ENCODE measurements at regions not wholly inside any gene's neighbourhood (a gene's known extent, or its start where the extent isn't known, plus 50 kb on each side); places are given as distances from the start of the nearest gene placed in this dataset.
"Not testable (repeated sequence)": the region's sequence is repeated elsewhere in the genome, so short reads cannot be mapped to it uniquely, and the experiment has no call there.

DNA sequence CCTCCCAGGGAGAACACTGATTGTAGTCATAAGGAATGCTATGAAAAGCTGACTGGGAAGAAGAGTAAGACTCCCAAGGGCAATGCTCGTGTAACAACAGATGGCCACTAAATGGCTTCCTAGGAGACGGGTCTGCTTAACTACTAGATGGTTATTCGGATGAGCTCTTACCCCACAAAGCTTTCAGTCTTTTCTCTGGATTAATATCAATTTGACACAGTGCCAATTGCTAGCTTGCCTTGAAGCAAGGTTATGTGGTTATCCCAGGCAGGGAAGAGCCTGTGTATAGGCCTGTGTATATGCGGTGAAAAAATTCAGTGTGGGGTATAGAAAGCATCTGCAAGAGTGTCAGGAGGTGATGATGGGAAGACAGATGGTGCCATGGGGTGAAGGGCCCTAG lies 86.4 kb upstream of the NOX3 start:
- 90 to 92% (median 91%) methylated on average over 4 of the region's 4 CpGs for WGBS, 3 donors
- Histone ChIP-seq H3K27ac (no peak overlapping the region), H3K27me3 (no peaks in the 10 kb centered on the region), H3K9me3 (no peaks in the 10 kb centered on the region), H3K4me3 (no peak overlapping the region), H3K4me1 (ENCODE audit: insufficient read depth) (no peaks in the 10 kb centered on the region), H3K36me3 (no peaks in the 10 kb centered on the region)
- TF ChIP-seq, protein P1, sequence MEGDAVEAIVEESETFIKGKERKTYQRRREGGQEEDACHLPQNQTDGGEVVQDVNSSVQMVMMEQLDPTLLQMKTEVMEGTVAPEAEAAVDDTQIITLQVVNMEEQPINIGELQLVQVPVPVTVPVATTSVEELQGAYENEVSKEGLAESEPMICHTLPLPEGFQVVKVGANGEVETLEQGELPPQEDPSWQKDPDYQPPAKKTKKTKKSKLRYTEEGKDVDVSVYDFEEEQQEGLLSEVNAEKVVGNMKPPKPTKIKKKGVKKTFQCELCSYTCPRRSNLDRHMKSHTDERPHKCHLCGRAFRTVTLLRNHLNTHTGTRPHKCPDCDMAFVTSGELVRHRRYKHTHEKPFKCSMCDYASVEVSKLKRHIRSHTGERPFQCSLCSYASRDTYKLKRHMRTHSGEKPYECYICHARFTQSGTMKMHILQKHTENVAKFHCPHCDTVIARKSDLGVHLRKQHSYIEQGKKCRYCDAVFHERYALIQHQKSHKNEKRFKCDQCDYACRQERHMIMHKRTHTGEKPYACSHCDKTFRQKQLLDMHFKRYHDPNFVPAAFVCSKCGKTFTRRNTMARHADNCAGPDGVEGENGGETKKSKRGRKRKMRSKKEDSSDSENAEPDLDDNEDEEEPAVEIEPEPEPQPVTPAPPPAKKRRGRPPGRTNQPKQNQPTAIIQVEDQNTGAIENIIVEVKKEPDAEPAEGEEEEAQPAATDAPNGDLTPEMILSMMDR (IDR thresholded peaks at IDR 0.05) = no peak
- TF ChIP-seq POLR2A (IDR thresholded peaks at IDR 0.05) (no peak), EP300 (IDR thresholded peaks at IDR 0.05) (no peak)
- intact Hi-C loops (cut with DNase I) = no loop called here
- no peak for DNase-seq

DNA sequence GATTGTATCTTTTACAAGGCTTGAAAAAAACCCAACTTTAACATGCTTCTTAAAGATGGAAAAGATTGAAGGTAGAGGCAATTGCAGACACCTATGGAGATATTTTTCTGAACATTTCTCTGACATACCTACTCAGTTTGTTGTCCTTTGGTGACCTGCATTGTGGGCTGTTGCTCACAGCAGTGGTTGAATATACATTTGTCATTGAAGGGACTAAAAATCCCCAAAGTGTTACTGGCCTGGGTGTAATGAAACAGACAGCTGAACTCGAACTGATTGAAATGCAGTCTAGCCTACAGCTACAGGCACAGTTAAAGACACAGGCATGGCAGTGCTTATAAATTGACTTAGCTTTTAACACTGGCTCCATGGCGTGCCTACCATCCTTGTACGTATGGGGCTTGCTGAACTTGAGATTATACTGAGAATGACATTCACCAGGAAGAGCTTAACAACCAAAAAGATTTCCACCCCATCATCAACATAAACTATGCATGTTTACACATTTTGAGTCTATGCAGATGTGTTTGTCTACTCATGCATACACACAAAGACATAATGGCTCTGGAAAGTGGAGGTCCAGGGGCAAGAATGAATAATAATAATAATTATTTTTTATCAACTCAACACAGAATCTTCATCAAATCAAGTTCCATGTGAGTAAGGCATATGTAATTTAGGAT lies 83.2 kb upstream of the NOX3 start:
- Histone ChIP-seq H3K9me3 (no peaks in the 10 kb centered on the region), H3K27ac (no peak overlapping the region), H3K27me3 (no peaks in the 10 kb centered on the region), H3K36me3 (no peaks in the 10 kb centered on the region), H3K4me3 (no peak overlapping the region), H3K4me1 (ENCODE audit: insufficient read depth) (no peaks in the 10 kb centered on the region)
- intact Hi-C loops (cut with DNase I) = loop anchor here in 1 of 4 donors (10.0 kb wide), 1 partner anchor 214 kb away; no protein-coding TSS in a partner anchor
- WGBS, 3 donors = 80 to 88% (median 85%) methylated on average over 3 of the region's 3 CpGs
- DNase-seq = no peak
- TF ChIP-seq EP300 (IDR thresholded peaks at IDR 0.05) = no peak
- TF ChIP-seq, protein P1 (IDR thresholded peaks at IDR 0.05) = no peak
- TF ChIP-seq POLR2A (IDR thresholded peaks at IDR 0.05) = no peak

DNA sequence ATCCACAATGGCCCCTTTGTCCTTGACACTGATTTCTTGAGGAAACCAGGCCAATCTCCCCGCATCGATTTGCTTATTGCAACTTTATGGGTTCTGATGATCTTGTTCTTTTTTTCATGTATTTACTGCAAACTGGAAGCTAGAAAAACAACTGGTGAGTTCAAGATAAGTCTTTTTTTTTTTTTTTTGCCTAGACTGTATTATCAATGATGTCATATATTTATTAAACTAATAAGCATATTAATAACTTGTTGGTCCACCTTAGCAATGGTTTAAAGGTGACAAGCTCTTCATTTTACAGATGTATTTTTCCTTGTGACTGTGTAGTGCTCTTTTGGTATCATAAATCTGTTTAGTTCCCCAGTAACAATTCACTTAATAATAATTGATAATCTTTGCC lies 79.0 kb upstream of the NOX3 start:
- H3K36me3 ChIP-seq = no peaks in the 10 kb centered on the region
- no peaks in the 10 kb centered on the region for H3K9me3 ChIP-seq
- no peaks in the 10 kb centered on the region for H3K27me3 ChIP-seq
- no peak for TF ChIP-seq POLR2A (IDR thresholded peaks at IDR 0.05)
- TF ChIP-seq, protein P1 (IDR thresholded peaks at IDR 0.05) = no peak
- TF ChIP-seq EP300 (IDR thresholded peaks at IDR 0.05) = no peak
- H3K4me1 ChIP-seq (ENCODE audit: insufficient read depth) = no peaks in the 10 kb centered on the region
- no peak overlapping the region for H3K27ac ChIP-seq
- no peak for DNase-seq
- 87 to 97% (median 97%) methylated on average over 2 of the region's 2 CpGs for WGBS, 3 donors
- intact Hi-C loops (cut with DNase I) = loop anchor here in 1 of 4 donors (10.0 kb wide), 1 partner anchor 210 kb away; no protein-coding TSS in a partner anchor
- no peak overlapping the region for H3K4me3 ChIP-seq

DNA sequence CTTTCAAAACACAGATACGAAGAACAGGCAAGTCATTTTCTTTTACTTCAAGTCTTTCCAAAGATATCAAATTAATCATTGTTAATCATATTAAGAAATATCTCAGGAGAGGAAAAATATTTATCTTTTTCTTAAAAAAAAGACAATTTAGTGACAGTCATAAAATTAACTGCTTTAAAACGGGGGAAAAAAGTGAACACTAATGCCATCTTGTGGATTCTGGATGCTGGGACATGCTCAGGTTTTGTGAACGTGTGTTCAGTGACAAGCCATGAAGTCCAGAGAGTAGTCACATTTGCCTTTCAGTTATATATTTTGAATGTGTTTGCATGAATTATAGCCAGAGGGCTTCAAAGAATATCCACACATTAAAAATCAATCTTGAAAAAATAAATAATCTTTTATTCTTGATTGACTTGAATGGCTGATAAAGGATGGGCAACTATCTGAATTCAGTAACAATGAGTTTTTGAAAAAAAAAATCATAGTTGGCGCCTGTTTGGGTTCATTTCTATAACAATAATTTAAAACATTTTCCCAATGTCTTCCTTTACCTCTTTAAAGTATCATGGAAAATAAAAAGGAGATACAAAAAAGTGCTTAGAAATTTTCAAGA lies 74.7 kb upstream of the NOX3 start:
- H3K4me1 ChIP-seq (ENCODE audit: insufficient read depth) = no peaks in the 10 kb centered on the region
- no peak overlapping the region for H3K27ac ChIP-seq
- intact Hi-C loops (cut with DNase I) = loop anchor here in 1 of 4 donors (10.0 kb wide), 1 partner anchor 206 kb away; no protein-coding TSS in a partner anchor
- no peak overlapping the region for H3K4me3 ChIP-seq
- no peaks in the 10 kb centered on the region for H3K9me3 ChIP-seq
- WGBS, 3 donors = 42 to 47% (median 43%) methylated on average over 4 of the region's 4 CpGs
- DNase-seq = no peak
- no peak for TF ChIP-seq EP300 (IDR thresholded peaks at IDR 0.05)
- TF ChIP-seq, protein P1 (IDR thresholded peaks at IDR 0.05) = peak in 2 of 3 donors; percentile 35 to 45
- no peaks in the 10 kb centered on the region for H3K27me3 ChIP-seq
- H3K36me3 ChIP-seq = no peaks in the 10 kb centered on the region

DNA sequence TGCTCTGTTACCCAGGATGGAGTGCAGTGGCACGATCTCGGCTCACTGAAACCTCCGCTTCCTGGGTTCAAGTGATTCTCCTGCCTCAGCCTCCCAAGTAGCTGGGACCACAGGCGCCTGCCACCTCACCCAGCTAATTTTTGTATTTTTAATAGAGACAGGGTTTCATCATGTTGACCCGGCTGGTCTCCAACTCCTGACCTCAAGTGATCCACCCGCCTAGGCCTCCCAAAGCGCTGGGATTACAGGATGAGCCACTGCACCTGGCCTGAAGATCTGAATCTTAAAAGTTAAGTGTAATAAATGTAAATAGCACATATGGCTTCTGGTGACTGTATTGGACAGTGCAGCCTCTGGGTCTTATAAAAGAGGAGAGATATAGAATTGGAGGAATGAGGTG lies 74.2 kb upstream of the NOX3 start:
- not testable (repeated sequence) for H3K27me3 ChIP-seq; H3K4me1 ChIP-seq (ENCODE audit: insufficient read depth); H3K9me3 ChIP-seq; H3K4me3 ChIP-seq; H3K27ac ChIP-seq; H3K36me3 ChIP-seq; DNase-seq
- intact Hi-C loops (cut with DNase I) = loop anchor here in 1 of 4 donors (10.0 kb wide), 2 partner anchors 205 to 1555 kb away; no protein-coding TSS in a partner anchor
- 96 to 97% (median 96%) methylated on average over 7 of the region's 7 CpGs for WGBS, 3 donors
